T-helper 2 cell treated with Interferon-gamma antibody and Interleukin-4, amounts not matched to agents 100 ng/mL and 5 ng/mL, for 36 hours (primary cell): ENCODE measurements at regions not wholly inside any gene's neighbourhood (a gene's known extent, or its start where the extent isn't known, plus 50 kb on each side); places are given as distances from the start of the nearest gene placed in this dataset.

Experiments
- intact Hi-C: fragments of 100-400 bp; cut with micrococcal nuclease; formaldehyde crosslinking; loops from one replicate; pipeline ENCODE4 v1.15.1; 2023

DNA sequence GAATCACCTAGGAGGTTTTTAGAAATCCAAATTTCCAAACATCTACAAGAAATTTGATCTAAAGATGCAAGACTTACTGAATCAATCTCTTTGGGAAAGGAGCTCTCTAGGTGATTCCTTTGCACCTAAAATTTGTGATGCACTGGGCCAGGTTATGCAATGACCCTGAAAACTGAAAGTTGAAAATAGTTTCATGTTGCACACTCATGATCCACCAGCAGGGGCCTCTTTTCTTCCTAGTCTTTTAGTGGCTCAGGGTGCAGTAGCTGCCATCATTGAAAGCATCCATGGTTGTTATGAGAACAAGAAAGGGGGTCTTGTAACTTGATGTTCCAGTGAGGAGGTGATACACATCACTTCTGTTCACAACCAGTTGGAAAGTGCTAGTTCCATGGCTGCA, 486.8 kb downstream of the PSAT1 start:
- intact Hi-C loops: no loop called here

DNA sequence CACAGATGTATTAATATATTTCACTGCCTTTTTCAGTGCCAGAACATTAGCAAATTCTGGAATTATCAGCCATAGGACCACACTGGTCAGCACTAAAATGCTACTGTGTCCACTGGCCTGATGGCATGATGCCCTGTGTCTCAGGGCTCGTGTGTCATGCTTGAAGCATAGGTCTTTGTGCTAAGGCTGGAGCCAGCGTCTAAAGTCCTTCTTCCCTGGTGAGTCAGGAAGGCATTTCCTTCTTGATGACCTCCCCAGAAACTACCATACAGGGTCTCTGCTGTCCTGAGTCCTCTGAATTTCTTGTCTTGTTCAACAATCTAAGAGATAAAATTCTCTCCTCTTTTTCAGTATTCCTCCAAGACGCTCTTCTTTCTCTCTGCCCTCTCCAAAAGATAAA, 489.9 kb downstream of the PSAT1 start:
- intact Hi-C loops: no loop called here

DNA sequence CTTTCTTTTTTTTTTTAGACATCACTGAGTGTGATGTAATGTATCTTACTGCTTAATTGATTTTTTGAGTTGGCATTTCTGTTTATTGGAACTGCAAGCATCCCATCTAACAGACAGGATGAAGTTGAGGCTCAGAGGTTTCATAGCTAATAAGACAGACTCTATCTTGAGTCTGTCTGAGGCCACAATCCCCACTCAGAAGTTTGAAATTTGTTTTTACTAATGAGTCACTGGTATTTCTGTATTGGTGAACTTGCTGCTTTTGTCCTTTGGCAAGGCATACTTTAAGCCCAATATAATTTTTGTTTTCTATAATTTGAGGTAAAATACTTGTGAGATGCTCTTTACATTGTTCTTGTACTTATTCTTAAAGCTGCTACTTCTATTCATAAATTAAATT, 491.2 kb downstream of the PSAT1 start:
- intact Hi-C loops: no loop called here

DNA sequence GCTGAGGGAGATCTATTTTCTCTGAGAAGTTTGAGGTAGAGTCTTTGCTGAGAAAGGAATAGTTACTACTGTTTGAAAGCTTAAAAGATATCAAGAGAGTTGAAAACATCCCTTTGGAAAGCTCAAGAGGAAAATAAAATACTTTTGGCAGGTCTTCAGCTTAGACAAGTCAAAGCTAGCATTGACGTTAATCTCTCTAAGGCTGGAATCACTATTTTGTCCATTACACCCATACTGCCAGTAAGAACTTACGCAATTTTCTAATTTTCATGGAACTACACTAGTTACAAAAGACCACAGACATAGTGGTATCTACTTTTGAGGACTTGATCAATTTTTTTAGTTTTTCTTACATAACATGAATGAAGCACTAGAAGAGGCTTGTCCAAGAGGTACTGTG, 494.9 kb downstream of the PSAT1 start:
- intact Hi-C loops: no loop called here

DNA sequence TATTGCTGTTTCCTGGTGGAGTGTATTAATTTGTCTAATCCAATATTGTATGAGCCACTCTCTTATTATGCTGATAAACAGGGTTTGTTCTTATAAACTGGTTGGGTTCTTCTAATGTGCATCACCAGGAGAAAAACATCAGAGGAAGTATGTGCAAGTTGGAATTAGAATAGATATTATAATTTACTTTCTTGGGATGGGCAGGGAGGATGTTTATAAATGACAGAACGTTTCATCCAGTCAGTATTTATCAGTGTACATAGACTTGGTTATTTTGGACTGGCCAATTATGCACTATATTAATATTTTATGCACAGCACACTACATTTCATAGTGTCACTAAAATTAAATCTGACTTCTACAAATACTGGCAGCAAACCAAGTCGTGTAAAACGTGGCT, 495.8 kb downstream of the PSAT1 start:
- intact Hi-C loops: no loop called here

DNA sequence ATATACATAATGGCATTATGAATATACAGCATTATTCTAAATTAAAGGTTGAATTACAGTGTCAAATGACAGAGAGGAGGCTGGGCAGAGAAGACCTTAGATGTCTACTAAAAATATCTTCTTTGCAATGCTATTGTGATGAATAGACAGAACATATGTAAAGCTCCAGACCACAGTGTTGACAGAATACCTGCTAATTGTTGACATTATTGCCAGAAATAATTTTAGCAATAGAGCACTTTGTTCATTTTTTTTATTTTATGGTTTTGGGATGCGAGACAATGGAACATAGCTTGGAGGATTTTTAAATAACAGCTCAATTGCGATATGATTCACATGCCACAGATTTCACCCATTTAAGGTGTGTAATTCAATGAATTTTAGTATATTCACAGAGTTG, 508.8 kb downstream of the PSAT1 start:
- intact Hi-C loops: no loop called here

DNA sequence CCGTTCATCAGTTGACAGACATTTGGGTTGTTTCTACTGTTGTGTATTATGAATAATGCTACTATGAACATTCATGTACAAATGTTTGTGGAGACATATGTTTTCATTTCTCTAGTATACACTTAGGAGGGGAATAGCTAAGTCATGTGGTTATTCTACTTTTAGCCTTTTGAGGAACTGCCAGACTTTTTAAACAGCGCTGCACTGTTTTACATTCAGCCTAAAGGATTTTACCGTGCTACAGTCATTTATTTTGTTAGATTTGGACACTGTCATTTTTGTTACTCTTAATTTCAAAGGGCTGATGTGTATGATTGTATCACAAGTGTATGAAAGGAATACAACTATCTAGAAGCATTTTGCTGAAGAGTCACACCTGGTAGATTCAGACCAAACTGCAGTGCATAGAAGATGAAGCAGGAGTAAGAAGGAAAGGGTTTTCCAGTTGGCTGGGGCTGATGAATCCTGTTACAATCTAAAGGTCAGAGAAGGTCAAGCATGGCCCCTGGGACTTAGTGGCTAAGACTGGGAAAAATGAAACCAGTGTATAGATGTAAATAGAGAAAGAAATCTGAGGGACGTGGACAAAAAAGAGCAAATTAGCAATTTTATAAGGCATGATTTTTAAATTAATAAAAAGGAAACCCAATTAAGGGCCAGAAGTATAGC, 509.7 kb downstream of the PSAT1 start:
- intact Hi-C loops: no loop called here

DNA sequence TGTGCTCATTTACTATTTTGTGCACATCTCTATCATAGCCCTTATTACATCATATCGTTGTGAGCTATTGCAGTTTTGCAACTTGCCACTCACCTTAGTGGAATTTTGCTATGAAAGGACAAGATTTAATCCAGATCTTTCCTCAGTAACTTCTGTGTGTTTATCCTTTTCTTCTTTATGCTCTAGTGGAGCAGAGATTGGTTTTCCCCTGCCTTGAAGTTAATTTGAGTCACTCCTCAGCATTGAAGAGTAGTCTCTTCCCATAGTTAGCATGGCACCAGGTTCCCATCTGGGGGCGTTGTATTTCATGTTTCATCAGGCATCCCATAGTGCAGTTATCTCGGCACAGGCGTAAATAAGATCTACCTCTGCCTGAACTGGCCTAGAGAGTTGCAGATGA, 510.4 kb downstream of the PSAT1 start:
- intact Hi-C loops: no loop called here

DNA sequence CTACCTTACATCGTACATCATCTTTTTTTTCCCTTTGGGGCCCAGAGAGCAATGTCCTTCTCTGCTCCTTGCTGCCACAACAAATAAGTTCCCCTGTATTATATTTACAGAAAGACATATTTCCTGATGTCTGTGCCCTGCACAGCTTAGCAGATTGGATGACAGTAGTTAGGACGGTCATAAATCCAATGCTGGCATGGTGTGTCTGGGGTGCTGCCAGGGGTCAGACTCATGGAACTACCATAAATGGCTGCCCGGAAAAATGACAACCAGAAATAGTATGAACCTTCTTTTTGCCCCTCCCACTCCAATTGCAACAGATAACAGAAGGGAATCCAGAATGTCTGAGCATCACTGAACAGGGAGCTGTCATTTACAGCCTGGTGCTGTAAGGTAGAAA, 511.1 kb downstream of the PSAT1 start:
- intact Hi-C loops: no loop called here

DNA sequence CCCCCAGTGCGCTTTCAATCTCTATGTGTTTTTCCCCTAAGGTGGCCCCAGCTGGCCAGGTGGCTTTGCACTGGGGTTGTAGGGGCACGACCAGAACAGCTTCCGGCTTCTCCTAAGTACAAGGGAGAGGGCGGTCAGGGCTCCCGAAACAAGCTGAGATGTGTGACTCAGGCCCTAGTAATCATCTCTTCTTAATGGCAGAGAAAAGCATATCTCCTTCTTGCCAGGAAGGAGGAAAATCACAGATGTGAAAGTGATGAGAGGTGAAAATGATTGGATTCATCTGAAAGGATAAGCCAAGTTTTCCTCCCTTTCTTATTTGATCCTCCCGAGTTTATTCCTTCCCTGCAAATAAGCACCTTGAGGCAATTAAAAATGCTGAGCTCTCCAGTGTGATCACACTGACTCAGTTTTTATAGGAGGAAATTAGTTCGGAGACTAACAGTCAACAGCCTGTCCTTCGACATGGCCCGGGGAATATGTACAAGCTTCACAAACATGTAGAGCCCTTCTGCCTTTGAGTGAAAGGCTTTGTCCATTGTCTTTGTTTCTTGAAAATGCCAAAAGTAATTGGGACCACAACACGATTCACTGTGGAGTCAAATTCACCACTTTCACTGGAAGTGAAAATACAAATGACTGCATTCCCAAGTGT, 514.8 kb downstream of the PSAT1 start:
- intact Hi-C loops: no loop called here

DNA sequence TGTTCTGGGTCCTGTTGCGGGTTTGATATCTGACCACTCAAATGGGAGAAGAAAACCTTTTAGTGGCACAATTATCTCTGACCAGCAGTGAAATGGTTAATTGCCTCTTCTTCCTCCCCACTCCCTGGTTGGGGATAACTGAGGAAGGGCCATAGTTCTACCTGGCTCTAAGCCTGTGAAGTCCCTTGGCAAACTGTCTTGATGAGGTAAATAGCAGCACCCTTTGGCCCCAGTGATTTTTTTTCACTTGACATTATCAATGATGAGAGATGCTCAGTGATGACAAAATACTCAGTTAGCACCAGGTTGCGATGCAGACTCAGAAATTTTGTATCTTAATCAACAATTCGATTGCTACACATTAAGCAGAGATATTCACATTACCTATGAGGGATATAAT, 515.7 kb downstream of the PSAT1 start:
- intact Hi-C loops: no loop called here

DNA sequence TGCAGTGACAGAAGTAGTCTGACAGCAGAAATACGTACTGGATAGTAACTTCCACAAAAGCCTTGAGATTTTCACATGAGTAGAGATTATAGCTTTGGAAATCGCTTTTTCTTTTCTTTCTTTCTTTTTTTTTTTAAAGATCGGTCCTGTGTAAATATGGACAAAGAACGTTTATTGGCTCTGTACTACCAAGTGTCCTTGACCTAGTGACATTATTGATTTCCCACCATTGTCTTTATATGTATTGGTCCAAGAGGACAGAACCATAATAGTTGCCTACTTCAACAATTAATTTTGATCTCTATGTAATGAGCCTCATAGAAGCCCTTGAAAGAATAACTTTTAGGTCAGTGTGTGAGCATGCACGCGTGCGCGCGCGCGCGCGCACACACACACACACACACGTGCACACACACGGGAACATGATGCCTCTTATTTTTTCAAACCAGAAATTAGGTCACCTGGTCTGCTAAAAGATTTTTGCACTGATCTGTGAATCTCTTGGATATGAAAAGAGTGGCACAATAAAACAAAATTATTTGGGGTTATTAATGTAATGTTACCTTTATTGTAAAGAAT, 516.8 kb downstream of the PSAT1 start:
- intact Hi-C loops: no loop called here

DNA sequence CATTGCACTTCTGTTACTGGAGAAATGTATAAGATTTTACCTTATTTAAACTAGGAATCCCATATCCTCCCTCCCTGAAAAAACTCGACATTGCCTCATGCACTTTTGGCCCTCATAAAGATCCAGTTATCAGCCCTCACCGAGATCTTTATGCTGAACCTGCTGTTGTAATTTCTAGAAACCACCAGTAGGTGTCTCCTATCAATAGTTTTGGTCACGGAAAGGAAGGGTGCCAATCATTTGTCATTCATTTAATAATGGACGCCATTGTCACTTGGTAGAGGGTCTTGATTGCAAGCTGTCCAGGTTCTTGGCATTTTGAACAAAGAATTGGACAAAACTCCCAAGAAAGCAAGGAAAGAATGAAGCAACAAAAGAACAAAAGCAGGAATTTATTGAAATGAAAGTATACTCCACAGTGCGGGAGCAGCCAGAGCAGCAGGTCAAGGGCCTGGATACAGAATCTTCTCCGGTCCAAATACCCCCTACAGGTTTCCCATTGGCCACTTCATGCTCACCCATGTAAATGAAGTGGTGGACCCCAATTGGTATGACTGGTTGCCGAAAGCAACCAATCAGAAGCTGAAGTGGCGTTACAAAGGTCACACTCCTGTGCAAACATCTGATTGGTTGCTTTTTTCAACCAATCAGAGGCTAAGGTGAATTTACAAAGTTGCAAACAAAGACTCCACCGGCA, 524.3 kb downstream of the PSAT1 start:
- intact Hi-C loops: no loop called here

DNA sequence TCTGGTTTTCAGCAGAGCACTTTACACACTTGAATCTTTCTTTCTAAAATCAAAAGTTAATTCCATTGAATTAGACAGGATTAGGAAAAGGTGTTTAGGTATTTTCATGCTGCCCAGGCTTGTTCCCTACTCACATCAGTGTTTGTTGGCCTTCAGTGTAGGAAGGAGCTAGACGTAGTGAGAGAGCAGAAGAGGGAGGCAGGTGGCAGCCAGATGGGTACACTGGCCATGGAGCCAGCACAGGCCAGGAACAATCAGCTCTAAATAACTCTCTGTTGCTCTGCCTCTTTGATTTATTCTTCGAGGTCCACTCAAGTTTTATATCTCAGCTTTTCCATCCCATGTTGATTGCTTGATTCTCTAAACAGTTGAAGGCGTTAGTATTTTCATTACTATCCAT, 529.6 kb downstream of the PSAT1 start:
- intact Hi-C loops: no loop called here

DNA sequence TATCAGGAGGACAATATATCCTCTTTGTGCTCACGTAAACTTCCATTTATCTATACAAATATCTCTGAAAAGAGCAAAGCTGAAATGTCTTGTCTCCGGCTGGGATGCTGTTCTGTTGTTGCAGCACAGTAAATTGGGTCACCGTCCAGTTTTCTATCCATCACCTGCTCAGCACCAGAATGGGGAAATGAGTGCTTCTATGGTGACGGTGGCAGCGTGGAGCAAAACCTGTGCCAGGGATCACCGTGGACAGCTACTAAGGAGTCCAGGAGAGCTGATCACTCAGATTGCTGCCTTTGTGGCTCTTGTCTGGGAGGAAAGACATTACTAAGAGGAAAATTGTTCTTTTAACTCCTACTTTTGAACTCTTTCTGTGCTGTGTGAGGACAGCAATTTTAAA, 531.6 kb downstream of the PSAT1 start:
- intact Hi-C loops: no loop called here

DNA sequence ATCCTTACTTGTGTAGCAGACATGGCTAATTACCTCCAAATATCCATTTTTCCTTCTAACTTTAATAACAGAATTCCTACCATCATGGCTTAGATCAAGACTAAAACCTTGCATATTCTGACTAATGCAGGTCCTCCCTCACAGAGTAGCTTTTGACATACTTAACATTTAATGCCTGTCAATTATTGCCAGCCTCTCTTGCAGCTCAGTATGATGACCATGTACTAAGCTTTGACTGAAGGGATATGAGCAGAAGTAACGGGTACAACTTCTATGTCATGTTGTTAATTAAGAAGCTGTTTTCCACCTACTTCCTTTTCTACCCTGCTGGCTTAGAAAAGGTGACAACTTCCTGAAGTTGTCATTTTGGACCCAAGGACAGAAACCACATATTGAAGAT, 533.4 kb downstream of the PSAT1 start:
- intact Hi-C loops: no loop called here

DNA sequence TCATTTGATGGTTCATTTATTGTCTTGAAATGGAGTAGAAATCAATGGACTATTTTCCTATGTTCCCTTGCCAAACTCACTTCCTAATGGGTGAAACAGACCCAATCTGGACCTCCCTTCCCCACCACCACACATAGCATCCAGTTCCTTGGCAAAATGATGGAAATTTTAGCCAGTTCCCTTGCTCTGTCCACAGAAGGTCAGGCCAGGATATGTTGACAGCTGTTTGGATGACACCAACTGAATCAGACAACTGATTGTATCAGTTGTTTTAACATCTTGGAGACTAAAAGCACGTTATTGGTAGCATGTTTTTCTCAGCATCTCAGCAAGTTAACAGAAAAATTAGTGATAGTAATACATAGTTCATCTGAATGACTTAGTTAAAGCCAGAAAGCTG, 534.8 kb downstream of the PSAT1 start:
- intact Hi-C loops: no loop called here

DNA sequence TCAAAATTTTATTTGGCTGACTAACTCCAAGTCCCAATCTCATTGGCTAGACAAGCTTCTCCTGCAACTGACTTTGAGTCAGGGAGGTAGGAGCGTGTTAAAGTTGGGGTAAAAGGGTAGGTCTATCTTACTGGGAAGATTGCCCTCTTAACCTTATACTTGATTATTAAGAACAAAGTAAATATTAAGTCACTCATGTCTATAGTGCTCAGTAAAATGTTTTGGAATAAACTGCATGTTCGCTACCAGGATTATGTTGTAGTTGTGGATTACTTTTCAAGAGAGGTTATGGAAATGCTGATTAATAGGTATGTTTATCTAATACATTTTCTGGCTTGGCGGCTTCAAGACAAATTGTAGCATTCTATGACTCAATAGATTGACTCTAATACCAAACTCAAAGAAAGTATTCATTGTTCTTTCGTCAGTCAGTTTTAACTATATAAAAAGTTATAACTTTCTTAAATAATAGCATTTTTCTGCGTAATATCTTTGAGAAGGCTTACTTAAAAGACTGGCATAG, 539.1 kb downstream of the PSAT1 start:
- intact Hi-C loops: no loop called here

DNA sequence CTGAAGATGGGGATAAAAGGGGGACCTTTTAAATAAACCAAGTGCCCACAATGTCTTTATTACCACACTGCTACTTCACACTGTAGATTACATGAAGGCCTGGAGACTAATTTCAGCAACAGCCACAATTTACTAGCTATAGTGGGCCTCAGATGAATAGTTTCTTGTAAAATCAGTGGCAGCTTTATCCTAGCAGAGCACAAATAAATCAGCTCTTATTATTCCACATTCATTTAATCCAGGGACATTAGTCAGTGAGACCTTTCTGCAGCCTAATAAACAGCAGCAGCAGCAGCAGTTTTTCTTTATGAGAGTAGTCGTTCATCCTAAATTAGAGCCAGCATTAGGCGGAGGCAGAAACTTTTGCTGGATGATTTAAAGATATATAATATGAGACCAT, 542.3 kb downstream of the PSAT1 start:
- intact Hi-C loops: no loop called here

DNA sequence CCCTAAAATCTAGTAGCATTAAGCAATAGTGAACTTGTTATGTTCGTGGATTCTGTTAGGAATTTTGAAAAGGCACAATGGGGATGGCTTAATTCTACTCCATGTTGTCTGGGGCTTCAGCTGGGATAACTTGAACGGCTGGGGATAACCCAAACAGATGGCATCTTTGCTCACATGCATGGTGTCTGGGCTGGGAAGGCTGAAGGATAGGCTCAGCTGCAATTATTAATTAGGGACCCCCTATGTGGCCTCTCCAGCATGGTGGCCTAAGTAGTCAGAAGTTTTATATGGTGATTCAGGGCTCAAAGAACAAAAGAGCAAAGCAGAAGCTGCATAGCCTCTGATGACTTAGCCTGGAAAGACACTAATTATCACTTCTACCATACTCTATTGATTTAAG, 551.1 kb downstream of the PSAT1 start:
- intact Hi-C loops: no loop called here

DNA sequence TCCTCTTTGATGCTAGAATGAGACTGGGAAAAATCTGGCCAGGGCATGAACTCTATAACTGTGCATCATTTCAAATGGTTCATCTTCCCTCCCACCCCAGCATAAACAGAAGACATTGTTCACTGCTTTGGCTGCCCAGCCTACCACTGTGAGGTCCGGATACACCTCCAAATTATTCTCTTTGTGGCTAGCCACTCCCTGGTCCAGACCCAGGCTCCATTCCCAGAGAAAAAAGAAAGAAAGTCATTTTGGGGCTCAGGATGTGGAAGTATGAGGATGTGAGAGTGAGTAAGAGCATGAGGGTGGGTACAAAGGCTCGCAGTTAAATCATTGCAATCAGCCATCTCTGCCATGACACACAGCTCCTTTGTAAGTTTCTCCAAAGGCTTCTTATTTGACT, 559.2 kb downstream of the PSAT1 start:
- intact Hi-C loops: no loop called here

DNA sequence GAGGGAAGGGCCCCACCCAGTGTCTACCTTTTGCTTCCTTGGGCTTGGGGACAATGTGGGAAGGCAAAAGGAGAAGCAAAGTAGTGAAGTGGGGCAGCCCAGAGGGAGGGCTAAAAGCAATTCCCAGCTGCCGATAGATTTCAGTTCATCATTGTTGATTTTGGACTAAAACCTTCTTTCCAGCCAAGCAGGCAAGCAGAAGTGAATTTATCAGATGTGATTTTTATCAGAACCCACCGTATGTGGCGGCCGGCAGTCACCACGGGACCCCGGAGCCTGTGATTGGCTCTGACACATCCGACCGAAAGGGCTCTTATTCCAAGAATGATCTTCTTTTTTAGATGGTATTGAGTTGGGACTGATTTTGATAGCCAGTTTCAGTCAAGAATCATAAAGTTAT, 559.9 kb downstream of the PSAT1 start:
- intact Hi-C loops: no loop called here
